ENCODE measurements at regions not wholly inside any gene's neighbourhood (a gene's known extent, or its start where the extent isn't known, plus 50 kb on each side); places are given as distances from the start of the nearest gene placed in this dataset.
"Not testable (repeated sequence)": the region's sequence is repeated elsewhere in the genome, so short reads cannot be mapped to it uniquely, and the experiment has no call there.

DNA sequence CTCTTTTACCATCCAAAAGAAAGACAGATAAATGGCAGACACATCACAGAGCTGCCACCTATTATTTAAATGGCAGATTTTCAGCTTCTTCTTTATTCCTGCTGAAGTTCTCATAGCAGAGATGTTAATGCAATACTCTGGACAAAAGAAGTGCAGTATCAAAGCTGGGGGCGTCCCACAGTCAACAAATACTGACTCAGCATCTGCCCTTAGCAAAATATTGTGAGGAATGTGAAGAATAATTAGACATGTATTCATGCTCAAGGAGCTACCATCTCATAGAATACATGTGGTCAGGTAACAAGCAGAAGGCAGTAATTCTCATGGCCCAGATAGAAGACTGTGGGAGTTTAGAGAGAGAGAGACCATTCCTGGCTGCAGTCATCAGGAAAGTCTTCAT is 108.0 kb upstream of the TANK start:
- no peak for DNase-seq
- in situ Hi-C loops (cut with MboI; ENCODE audit: low pct_unique_long_range_greater_than_20kb, low sequenced_read_pairs), result no loop called here

DNA sequence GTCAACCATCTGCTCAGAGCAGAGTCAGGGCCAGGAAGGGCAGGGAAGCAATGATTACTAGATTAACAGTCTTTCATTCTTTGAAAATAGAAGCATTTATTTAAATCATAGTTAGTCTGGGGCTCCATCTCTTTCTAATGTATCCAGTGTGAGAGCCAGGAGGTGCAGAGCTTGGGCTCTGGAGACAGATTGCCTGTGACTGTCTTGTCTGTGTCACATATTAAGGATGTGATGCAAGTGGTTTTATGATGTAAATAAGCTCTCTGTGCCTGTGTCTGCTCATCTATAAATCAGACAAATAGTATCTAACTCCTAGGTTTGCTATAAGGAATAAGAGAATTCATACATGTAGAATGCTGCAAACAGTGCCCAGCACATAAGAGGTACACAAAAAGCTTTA is 104.9 kb upstream of the TANK start:
- in situ Hi-C loops (cut with MboI; ENCODE audit: low pct_unique_long_range_greater_than_20kb, low sequenced_read_pairs), result no loop called here

DNA sequence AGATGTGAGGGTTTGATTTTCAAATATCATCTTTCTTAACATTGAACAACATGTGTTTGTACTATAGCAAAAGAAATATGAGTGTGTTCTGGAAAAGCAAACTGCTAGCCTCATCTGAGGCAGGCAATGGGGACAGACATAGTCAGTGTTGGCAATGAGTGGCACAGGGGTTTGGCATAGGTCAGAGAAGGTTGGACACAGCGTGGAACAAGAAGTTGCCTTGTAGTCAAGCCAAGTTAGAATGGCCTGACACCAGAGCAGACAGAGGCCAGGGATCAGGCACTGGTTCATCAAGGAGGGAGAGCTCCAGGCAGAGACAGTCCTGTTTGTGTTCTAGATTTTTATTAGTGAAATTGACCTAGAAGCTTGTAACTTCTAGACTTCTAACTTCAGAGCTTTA is 100.8 kb upstream of the TANK start:
- in situ Hi-C loops (cut with MboI; ENCODE audit: low pct_unique_long_range_greater_than_20kb, low sequenced_read_pairs), result no loop called here
- DNase-seq, result no peak

More for the DNA sequence above, 104.9 kb upstream of the TANK start:
- no peak for DNase-seq

- in situ Hi-C loops (cut with MboI; ENCODE audit: low pct_unique_long_range_greater_than_20kb, low sequenced_read_pairs), result no loop called here
These were observed 98.4 kb upstream of the TANK start for GRCh38 chr2:161061786-161062185.

DNA sequence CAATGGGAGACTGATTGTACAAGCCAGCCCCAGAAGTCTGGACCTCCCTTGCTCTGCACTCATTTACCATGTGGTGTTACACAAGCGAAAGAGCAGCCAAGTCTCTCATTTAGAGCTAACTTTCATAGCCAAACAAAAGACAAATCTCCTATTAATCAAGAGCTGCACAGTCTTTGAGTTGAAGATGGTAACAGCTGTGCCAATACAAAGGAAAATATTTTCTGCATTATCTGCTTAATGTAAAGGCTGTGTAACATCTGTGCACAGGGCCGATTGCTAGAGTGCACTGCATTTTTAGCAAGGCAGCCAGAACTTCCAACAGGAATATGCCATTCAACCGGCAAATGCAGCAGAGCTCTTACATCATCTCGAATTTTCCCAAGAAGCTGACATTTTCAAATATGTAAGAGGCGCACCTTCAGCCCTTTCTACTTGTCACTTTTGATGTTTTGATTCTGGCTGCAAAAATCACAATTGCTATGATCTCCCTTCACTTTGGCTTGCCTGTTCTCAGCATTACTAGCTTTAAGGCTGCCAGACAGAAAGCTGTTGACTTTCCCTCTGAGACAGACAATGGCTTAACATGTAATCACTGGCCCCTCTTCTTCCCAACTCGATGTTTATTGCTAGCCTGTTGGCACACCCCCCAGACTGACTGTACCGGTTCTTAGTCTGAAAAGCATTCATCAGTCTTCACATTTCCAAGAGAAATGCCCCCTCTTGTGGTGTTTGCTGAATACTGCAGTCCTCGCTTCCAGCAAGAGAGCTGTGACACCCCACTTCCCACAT is 96.9 kb upstream of the TANK start:
- DNase-seq, result peak; percentile 76
- in situ Hi-C loops (cut with MboI; ENCODE audit: low pct_unique_long_range_greater_than_20kb, low sequenced_read_pairs), result no loop called here

More at GRCh38 chr2:161061786-161062185, 98.4 kb upstream of the TANK start:
- no peak for DNase-seq

DNA sequence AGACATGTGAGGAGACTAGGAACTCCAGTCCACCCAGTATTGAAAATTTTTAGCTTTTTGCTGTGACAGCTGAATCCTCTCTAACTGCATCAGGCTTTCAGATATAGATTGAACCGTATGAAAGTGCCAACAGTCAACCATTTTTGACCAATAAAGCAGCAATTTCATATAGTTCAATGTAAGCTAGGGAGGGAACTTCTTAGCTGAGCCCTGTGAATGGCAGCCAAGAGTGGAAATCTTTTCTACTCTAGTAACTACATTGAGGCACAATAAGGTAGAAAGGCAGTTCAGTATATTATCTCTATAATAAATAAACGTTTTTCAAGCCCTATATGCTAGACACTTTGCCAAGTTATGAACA is 96.3 kb upstream of the TANK start:
- DNase-seq, result no peak
- in situ Hi-C loops (cut with MboI; ENCODE audit: low pct_unique_long_range_greater_than_20kb, low sequenced_read_pairs), result no loop called here

DNA sequence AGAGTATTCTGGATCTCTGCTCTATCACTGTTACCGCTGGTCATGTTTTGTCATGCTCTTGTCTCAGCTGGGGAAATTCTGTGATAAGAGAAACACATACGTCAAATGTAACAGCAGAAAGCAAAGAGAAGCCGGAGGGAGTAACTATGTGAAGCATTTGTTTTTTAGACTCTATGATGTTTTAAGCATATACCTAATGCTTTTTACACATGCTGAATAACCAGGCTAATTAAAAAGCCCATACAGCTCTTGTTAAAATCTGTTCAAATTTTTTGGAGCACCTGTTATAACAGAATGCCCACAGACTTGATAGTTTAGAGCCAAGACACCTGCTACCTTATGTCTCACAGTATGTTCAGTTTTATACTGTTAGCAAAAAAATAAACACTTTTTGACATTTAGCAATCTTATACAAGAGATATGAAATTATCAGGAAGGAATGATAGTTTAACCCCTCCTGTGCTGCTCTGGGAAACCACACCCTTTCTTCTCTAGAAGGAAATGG is 92.3 kb upstream of the TANK start:
- no peak for DNase-seq
- in situ Hi-C loops (cut with MboI; ENCODE audit: low pct_unique_long_range_greater_than_20kb, low sequenced_read_pairs), result no loop called here

- no peak for DNase-seq
- in situ Hi-C loops (cut with MboI; ENCODE audit: low pct_unique_long_range_greater_than_20kb, low sequenced_read_pairs), result no loop called here
These were observed 91.6 kb upstream of the TANK start for GRCh38 chr2:161068670-161069069.

DNA sequence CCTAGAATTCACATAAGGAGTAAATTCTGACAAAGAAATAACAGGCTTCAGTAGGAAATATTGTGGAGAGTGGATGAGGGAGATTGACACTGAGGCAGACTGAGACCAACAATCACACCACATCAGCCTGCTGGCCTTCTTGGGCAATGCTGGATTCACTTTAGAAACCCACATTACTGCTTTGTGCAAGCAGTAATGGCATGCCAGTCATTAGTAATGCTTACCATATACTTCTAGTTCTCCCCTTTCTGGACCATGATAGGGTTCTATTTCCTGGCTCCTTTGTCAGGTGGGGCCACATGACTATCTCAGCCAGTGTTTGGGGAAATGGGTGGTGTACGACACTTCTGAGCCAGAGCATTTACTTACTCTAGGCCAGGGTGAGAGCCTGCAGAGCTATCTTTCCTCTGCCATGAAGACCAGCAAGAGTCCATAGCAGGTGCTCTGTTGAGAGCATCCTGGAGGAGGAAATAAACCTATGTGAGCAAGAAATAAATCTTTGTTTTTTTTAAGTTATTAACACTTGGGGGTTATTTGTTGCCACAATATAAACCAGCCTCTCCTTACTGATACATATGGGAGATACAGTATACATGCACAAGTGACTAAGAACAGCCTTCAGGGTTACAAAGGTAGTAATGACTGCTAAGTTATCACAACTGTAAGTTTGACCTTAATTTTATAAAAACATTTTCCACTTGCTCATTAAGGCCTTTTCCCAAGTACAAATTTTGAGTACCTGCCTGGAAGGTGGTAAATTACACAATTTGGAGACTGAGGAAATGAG is 89.3 kb upstream of the TANK start:
- in situ Hi-C loops (cut with MboI; ENCODE audit: low pct_unique_long_range_greater_than_20kb, low sequenced_read_pairs), result no loop called here
- no peak for DNase-seq

DNA sequence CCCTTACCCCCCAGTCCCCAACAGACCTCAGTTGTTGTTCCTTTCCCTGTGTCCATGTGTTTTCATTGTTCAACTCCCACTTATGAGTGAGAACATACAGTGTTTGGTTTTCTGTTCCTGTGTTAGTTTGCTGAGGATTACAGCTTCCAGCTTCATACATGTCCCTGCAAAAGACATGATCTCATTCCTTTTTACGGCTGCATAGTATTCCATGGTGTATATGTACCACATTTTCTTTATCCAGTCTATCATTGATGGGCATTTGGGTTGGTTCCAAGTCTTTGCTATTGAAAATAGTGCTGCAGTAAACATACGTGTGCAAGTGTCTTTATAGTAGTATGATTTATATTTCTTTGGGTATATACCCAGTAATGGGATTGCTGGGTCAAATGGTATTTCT is 87.8 kb upstream of the TANK start:
- in situ Hi-C loops (cut with MboI; ENCODE audit: low pct_unique_long_range_greater_than_20kb, low sequenced_read_pairs); DNase-seq: not testable (repeated sequence)

DNA sequence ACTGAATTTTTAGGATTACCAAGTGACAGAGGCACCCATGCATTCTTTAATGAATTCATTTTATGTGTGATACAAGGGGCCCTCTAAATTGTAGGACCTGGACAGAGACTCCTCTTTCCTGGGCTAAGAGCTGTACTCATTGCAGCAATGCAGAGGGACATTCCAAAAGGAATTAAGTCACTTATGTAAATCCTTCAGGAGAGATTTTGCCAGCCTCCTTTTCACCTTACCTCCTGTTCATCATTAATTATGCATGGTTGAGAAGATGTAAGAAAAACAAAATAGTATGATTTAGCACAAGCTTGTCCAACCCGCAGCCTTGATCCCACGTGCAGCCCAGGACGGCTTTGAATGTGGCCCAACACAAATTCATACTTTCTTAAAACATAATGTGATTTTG is 84.5 kb upstream of the TANK start:
- in situ Hi-C loops (cut with MboI; ENCODE audit: low pct_unique_long_range_greater_than_20kb, low sequenced_read_pairs), result no loop called here
- no peak for DNase-seq

DNA sequence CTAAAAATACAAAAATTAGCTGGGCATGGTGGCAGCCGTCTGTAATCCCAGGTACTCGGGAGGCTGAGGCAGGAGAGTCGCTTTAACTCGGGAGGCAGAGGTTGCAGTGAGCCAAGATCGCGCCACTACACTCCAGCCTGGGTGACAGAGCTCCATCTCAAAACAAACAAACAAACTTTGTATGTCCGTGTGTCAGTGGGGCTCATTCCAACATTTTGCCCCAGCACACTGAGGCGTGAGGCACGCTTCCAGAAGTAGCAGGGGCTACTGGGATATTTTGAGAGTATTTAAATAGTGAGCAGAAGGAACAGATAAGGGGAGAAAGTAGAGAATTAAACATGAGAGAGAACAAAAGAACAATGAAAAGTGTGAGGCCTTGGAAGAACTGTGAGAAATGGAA is 83.3 kb upstream of the TANK start:
- no peak for DNase-seq
- in situ Hi-C loops (cut with MboI; ENCODE audit: low pct_unique_long_range_greater_than_20kb, low sequenced_read_pairs), result no loop called here

GRCh38 chr2:161077367-161078210 is 82.6 kb upstream of the TANK start:
- in situ Hi-C loops (cut with MboI; ENCODE audit: low pct_unique_long_range_greater_than_20kb, low sequenced_read_pairs), result no loop called here

GRCh38 chr2:161078211-161078539 is 82.1 kb upstream of the TANK start:
- DNase-seq, result peak; percentile 86
- in situ Hi-C loops (cut with MboI; ENCODE audit: low pct_unique_long_range_greater_than_20kb, low sequenced_read_pairs), result no loop called here

More at GRCh38 chr2:161077367-161078210, 82.6 kb upstream of the TANK start:
- peak; percentile 98 for DNase-seq

- DNase-seq, result peak; percentile 81
- in situ Hi-C loops (cut with MboI; ENCODE audit: low pct_unique_long_range_greater_than_20kb, low sequenced_read_pairs), result no loop called here
These were observed 75.1 kb upstream of the TANK start for GRCh38 chr2:161085149-161085548.

DNA sequence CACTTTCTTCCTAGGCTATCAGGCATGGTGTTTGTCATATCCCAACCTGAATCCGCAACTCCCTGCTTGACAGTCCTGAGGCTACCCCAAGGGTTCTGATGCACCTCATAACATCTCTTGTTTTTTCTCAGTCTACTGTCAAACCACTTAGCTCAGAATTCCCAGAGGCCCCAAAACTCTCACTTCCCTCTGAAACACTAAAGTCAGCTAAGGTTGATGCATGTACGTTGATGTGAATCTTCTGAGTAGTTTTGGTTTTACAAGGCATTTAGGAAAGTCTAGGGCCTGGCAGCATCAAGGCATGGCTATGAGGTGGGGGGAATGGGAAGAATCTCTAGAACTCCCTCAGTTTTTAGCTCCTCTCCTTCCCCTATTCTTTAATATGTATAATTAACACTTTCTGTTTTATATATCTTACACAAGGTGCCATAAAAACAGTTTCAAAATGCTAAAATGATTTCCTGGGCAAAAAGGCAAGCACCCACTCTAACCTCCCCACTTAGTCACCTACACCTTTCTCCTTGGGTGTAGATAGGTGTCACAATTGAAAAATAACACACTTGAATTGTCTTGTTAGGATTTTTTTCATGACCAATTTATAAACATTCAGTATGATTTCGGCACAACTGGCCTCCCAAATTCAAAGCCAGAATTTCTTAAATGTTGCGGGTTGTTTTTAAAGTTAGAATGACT is 71.4 kb upstream of the TANK start:
- in situ Hi-C loops (cut with MboI; ENCODE audit: low pct_unique_long_range_greater_than_20kb, low sequenced_read_pairs), result no loop called here
- DNase-seq, result no peak

DNA sequence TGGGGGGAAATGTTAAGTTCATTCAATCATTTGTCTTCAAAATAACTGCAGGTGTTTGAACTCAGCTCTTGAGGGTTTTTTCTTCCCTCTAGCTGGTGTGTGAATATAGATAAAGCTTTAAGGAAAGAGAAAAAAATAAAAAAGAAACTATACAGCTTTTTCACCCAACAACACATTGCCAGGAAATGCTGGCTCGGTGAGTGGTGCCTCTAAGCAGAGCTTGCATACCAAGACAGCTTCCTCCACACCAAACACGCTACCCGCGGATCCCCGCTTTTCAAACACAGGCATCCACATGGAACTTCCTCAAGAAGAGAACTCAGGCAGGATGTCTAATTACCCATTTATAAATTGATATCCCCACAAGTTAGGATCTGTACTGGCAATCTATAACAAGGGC is 69.8 kb upstream of the TANK start:
- in situ Hi-C loops (cut with MboI; ENCODE audit: low pct_unique_long_range_greater_than_20kb, low sequenced_read_pairs), result no loop called here
- peak; percentile 26 for DNase-seq

GRCh38 chr2:161095314-161095713 is 64.9 kb upstream of the TANK start:
- DNase-seq, result no peak
- in situ Hi-C loops (cut with MboI; ENCODE audit: low pct_unique_long_range_greater_than_20kb, low sequenced_read_pairs), result no loop called here

- in situ Hi-C loops (cut with MboI; ENCODE audit: low pct_unique_long_range_greater_than_20kb, low sequenced_read_pairs), result no loop called here
- no peak for DNase-seq
These were observed 63.9 kb upstream of the TANK start for GRCh38 chr2:161096336-161096735.
